ENCODE measurements at regions not wholly inside any gene's neighbourhood (a gene's known extent, or its start where the extent isn't known, plus 50 kb on each side); places are given as distances from the start of the nearest gene placed in this dataset.
A peak's percentile ranks its signal among the peaks of the same experiment; 100 is the strongest.

DNA sequence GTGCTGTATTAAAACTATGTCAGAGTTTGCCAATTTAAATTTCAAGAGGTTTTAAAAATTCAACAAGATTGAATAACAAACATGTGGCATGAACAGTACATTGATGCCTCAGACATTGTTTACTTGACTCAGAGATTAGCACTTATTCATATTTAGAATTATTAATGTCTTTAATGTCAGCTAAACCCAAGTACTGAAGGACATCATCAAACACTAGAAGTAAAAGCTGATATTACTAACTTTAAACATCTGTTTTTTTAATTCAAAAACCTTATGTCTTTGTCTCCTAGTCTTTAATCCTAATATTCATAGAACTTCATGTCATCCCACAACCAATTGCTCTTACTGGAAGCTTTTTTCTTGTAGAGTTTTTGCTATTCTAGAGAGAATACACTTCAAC lies 406.2 kb upstream of the PCDH7 start:
- DNase-seq (ENCODE audit: low read depth in 2 of 2): no peak

DNA sequence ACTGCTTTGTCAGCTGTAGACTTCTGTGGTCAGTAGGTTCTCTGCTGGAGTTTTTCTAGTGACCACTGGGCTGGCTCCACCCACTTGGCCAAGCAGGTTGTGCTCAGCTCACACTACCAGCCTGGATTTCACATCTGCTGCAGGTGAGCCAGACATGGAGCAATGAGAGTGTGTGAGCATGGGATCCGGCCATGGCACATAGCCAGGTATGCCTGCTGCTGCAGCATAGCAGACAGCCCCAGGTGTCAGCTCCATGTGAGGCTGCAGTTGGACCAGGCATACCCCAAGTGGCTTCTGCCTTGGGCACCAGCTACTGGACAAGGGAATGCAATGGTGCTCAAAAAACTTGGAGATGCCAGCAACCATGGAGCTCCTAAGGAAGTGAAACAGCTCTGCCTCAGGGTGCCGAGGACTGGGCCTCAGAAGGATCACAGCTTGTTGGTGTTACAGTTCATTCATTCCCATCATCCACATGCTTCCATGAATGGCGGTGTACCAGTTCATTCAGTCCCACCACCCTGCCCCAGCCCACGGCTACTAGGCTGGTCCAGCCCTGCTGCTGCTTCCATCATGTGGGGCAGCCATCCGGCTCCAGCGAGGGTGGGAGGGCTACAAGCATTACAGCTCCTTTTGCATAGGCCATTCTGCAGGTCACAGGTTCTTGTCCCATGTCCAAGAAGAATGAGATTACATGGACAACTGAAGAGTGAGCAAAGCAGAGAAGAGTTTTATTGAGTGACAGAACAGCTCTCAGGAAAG lies 389.1 kb upstream of the PCDH7 start:
- no peak for DNase-seq (ENCODE audit: low read depth in 2 of 2)

DNA sequence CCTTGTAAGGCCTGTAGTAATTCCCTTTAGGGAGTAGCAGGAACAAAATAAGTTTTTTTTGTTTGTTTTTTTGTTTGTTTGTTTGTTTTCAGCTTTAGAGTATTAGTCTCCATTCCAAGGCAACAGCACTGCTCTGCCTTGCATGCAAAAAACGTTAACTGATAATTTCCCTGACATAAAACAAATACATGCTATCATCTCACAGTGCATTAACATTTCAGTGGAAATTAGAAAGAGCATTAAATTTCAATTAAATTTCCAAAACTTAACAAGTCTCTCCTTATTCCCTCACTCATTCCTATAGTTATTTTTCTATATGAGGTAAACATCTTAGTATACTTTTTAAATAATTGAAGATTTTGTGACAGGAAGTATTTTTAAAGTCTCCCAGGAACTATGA lies 378.4 kb upstream of the PCDH7 start:
- no peak for DNase-seq (ENCODE audit: low read depth in 2 of 2)

DNA sequence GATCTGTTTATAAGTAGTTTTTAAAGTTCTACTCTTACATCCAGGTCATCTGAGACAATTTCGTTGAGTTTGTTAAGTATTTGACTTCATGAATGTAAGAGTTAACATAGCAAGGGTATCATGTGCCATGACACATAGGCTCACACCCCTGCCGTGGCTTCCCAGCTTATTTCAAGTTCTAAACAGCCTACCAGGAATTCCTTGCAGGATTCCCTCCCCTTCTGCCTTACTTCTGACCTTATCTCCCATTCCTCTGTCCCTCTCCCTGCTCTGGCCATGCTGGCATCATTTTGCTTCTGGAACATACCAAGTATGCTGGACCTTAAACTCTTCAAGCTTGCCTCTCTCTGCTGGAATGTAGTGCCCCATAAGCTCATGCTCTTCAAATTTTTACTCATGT lies 369.9 kb upstream of the PCDH7 start:
- no peak for DNase-seq (ENCODE audit: low read depth in 2 of 2)

DNA sequence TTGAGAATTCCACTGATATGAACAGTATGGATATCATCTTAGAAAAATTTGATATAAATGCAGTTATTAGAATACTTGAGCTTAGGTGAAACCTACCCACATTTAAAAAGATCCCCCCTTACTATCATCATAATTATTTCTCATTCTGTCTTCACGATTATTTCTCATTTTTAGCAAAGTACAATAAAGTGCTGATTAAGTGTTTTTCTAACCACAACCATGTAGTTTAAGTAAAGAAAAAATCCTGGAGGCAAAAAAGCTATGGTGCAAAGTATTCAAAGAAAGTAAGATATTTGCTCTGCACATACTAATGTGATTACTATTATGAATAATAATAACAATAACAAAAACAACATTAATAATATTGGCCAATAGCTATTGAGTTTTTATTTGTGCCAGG lies 365.6 kb upstream of the PCDH7 start:
- no peak for DNase-seq (ENCODE audit: low read depth in 2 of 2)

DNA sequence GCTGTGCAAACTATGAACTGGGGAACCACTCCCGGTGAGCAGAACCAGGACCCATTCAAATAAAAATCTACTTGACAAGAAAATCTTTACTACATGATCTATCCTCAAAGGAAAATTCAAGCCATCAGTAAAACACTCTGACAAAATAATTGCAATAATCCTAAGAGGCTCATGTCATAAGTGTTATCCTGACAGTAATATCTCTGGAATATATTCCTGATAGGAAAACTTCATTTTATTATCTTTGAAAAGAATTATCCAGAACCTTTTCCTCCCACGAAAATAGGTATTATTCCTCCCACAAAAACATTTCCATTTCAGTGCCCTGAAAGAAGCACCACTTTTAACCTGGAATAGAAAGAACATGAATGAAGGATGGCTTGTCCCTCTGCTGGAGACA lies 357.7 kb upstream of the PCDH7 start:
- DNase-seq (ENCODE audit: low read depth in 2 of 2): no peak

DNA sequence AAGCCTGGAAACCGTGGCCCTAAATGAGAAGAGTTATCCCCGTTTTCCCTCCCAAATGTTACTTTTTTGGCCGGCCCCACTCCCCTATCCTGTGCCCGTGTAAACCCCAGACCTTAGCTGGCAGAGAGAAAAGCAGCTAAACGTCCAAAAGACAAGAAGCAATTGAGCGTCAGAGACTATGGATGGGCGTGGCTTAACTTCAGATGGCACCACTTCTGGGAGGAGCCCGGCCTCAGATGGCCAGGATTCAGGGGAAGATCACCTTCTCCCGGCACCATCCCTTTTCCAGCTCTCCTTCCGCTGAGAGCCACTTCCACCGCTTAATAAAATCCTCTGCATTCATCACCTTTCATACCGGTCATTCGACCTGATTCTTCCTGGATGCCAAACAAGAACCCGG lies 350.1 kb upstream of the PCDH7 start:
- DNase-seq (ENCODE audit: low read depth in 2 of 2): no peak

DNA sequence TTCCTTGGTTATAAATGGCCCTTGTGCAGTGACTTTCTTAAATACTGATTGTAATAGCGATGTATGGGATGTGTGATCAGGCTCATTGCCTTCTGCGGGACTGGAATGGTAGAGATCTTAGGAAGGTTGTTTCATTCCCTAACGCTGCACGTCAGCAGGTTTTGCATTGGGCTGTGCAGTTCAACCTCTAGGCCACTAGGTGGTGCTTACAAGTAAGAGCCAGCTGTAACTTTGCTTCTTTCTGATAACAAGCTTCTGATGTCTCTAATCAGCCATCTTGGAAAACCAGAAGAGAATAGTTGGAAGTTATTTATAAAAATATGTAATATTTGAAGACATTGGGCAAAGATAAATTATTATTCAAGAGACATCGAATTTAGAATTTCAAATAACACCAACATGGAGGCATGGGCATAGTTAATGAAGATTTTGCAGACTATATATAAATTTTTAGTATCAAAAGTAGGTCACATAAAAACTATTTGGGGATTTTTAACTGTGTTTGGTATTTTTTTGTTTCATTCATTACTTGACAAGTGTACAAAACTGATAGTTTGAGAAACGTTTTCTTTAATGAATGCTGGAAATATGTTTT lies 339.7 kb upstream of the PCDH7 start:
- DNase-seq (ENCODE audit: low read depth in 2 of 2): peak; percentile 3 to 6

DNA sequence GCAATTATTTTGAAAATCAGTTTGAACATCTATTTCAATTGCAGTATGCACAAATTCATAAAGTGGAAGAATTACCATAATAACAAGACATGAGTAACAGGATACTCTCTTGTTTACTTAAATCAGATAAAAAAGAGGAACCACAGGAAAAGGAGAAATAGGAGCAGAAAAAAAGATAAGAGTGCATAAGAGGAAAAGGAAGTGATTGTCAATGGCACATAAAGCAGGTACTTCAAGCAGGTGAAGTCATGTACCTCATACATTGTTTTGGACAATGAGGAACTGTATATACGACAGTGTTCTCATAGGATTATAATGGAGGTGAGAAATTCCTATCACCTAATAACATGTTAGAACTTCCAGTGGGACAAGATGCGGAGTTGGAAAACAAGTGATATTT lies 334.5 kb upstream of the PCDH7 start:
- DNase-seq (ENCODE audit: low read depth in 2 of 2): no peak

DNA sequence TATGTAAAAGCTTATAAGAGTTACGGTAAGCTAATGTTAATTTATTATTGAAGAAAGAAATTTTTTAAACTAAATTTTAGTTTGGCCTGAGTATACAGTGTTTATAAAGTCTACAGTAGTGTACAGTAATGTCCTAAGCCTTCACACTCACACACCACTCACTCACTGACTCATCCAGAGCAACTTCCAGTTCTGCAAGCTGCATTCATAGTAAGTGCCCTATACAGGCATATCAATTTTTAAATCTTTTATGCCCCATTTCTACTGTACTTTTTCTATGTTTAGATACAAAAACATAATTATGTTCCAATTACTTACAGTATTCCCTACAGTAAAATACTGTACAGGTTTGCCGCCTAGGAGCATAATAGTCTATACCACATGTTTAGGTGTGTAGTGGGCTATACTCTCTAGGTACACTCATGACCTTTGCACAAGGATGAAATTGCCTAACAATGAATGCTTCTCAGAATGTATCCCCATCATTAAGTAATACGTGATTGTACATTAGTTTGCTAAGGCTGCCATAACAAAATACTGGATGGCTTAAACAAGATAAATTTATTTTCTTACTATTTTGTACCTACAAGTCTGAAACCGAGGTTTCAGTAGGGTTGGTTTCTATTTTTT lies 333.8 kb upstream of the PCDH7 start:
- no peak for DNase-seq (ENCODE audit: low read depth in 2 of 2)

DNA sequence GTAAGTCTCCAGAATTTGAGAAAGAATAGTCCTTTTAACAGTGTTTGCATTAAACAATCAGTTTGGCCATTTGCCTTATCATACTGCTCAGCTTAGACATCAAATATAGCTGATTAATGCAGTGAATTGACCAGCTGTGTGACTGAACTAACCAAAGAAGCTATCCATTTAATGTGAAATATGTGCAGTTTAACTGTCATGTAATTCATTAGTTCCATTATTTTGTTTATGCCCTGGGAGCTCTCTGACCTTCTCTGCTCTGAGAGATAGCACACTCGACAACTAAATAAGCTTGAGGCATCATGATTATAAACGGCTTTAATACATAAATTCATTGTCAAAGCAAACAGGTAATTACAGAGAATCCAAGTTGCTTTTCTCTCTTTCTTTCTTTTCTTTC lies 324.3 kb upstream of the PCDH7 start:
- DNase-seq (ENCODE audit: low read depth in 2 of 2): no peak

DNA sequence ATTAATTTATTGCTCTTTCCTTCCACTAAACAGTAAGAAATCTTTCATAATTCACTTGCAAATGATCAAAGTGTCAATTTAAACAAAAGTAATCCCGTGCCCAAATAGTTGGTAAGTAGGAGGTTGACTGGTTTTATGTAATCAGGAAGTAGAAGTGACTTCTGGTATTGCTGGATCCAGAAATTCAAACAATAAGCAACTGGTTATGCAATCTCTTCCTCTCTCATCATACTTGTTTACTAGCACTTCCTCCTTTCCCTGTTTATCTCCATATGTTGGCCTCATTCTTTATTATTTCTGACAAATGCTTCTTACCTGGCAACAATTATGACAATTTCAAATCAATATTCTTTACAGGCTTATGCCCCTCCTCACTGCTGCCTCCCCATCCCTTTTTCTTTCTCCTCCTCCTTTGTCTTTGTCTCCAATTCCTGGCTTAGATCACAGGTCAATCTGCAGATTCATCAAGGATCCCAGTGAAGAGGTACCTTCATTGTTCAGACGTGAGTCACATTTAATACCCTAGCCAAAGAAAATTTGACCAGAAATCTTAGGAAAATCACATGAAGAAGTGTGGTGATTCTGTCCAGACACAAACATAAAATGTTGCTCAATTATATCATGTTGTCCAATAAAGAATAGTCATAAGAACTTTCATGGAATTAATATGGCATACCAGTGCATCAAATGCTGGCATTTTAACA lies 323.2 kb upstream of the PCDH7 start:
- DNase-seq (ENCODE audit: low read depth in 2 of 2): no peak

DNA sequence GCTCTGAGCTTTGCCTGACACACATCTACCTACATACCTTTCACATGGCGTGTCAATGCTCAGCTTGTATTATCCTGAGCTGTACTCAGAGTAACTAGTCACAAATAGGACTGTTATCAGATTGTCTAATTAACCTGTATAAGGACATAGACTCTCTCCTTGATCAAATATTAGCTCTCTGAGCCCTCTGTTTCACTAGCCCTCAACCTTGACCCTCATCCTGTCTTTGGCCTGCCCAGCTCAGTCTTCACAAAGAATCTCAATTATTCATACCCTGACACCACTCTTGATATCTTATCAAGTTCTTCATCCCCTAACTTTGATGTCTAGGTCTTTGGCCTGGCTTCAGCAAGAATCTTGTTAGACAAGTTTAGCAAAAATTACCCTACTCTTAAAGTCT lies 320.7 kb upstream of the PCDH7 start:
- no peak for DNase-seq (ENCODE audit: low read depth in 2 of 2)

DNA sequence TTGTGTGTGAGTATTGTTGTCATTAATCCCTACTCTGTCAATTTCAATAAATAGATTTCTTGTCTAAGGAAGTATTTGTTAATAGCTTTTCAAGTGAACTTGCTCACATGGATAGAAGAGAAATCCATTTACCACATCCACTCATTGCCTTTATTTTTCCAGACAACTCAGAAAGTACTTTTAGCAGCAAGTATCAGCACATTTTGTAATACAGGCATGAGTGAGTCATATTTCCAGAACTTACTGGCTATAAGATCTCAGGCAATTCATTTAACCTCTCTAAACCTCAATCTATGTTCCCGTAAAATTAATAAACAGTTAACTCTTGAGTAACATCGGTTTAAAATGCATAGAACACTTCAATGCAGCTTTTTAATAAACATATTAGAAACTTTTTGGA lies 317.9 kb upstream of the PCDH7 start:
- DNase-seq (ENCODE audit: low read depth in 2 of 2): no peak

DNA sequence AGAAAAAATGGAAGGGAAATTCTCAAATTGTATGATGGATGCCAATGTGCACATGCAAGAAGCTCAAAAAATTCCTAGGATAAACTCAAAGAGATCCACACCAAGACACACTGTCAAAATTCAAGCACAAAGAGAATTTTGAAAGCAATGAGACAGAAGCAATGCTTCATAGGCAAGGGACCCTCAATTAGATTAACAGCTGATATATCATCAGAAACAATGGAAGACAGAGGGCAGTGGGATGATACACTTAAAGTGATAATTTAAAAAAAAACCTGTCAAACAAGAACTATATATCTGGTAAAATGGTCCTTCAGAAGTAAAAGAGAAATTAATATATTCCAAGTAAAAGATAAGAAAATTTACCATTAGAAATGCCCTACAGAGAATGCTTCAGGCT lies 306.3 kb upstream of the PCDH7 start:
- DNase-seq (ENCODE audit: low read depth in 2 of 2): no peak

DNA sequence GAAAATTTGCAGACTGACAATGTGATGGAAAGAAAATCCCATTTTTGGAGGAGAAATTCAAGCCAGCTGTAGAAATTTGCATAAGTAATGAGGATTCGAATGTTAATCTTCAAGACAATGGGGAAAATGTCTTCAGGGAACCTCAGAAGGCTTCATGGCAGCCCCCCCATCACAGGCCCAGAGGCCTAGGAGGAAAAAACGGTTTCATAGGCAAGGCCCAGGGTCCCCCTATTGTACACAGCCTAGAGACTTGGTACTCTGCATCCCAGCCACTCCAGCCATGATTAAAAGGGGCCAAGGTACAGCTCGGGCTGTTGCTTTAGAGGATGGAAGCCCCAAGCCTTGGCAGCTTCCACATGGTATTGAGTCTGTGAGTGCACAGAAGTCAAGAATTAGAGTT lies 303.6 kb upstream of the PCDH7 start:
- DNase-seq (ENCODE audit: low read depth in 2 of 2): no peak

DNA sequence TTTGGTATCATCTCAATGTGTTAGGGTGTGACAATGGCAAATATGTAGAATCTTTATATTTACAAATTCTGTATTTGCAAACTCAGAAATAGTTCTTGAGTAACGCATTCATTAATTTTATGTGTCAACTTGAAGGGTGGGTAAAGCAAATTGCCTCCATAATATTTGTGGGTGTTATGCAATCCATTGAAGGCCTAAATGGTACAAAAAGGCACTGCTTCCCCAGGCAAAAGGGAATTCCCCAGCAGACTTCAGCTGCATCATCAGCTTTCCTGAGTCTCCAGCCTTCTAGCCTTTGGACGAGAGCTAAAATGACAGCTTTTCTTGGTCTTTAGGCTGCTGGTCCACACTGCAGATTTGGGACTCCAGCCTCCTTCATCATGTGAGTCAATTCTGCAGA lies 292.2 kb upstream of the PCDH7 start:
- no peak for DNase-seq (ENCODE audit: low read depth in 2 of 2)

DNA sequence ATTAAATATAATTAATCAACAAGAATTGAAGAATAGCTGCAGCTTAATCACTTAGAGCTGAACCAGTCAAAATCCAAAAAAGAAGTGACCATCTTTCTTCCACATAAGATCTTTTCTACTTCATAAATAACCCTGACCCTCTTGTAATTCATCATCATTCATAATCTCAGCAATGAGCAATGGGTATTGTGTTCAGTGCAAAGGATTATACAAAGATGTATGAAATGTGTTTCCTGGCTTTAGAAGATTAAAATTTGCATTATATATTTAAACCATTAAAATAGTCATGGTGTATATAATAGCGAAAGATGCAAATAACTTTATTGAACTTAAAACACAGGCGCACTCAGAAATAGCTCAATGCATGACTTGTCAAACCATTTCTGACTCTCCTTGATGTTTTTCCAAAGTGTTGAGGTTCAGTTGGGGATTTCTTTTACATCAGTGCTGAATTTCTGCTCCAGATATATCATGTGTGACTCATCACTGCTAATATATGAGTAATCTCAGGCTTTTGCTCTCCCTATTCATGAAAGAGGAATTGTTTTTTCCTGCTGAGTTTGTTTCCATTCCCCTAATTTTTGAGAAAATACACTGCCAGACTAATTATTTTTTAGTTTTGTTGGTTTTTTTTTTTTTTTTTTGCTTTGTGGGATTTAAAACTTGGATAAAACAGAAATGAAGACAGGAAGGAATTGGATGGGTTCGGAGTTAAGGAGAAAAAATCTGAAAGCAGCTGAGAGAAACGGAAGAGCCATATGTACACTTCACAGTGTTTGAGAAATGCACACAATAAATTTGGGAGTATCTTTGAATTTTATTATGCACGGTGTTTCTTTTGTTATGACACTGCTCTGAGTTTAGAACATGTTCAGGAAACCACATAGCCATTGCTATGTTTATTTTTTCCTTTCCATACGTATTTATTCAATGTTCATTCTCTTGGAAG lies 290.1 kb upstream of the PCDH7 start:
- DNase-seq (ENCODE audit: low read depth in 2 of 2): no peak

DNA sequence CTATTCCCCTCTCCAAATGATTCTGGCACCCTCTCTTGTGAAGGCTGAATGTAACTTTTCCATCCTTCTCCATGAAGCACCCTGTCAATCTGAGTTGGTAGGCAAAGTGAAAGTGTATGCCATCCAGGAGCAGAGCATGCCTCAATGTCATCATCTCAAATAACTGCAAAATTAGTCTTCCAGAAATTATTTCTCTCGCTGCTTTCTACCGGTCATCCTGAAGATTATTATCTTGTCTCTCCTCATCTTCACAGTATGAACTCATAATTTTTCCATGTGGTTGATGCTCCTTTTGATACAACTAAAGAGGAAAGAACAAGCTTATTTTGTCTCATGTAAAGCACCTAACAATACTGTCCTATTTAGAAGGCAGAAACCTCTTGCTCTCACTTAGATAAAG lies 285.5 kb upstream of the PCDH7 start:
- DNase-seq (ENCODE audit: low read depth in 2 of 2): no peak

DNA sequence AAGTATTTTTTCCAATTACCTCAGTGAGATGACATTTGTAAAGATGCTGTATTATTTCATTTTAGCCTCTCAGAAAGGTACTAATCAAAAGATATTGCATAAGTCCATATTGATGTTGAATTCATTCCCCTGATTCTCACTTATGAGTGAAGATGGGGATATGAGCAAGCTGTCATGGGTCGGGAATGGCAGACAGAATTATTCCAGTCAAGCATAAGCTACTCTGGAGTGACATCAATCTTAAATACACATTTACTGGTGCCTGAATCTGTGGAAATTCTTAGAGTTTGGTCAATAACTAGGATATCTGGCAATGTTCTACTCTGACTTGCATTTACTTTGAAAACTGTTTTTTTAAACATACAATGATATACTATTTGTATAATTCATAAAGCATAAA lies 283.8 kb upstream of the PCDH7 start:
- no peak for DNase-seq (ENCODE audit: low read depth in 2 of 2)

DNA sequence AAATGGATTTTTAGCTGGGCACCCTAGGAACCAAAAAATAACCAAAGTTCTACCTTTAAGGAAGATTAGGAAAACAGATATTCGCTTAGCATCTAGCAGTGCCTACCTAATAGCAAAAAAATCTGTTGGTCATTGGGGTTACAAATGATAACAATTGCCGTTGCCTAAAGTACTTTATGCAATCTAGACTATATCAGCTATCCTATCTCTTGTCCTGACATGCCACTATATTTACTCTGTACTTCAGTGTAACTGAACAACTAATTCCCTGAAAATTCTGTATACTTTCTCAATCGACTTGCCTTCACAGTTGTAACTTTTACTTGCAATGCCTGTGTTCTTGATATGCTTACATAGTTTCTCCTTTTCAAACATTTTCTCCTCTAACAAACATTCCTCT lies 282.9 kb upstream of the PCDH7 start:
- no peak for DNase-seq (ENCODE audit: low read depth in 2 of 2)

DNA sequence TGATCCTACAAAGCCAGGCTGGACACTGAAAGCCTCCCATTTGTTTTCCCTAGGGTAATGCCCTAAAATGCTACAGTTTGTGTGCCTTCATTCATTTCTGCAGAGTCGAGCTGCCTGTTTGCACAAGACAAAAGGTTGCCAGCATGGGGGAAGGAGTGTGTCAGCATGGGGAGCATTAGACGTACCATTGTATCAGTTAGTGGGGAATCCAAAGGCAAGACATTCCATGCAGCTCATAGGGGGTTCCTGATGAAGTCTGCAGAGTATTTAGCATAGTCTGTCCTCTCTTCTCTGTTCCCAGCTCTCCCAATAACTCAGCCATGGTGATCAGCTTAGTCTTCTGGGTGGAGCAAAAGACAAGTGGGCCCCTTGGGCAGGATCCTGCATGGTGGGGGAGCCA lies 276.9 kb upstream of the PCDH7 start:
- DNase-seq (ENCODE audit: low read depth in 2 of 2): no peak
